Kidney (tissue), 13 donors: ENCODE measurements at regions not wholly inside any gene's neighbourhood (a gene's known extent, or its start where the extent isn't known, plus 50 kb on each side); places are given as distances from the start of the nearest gene placed in this dataset.
"Not testable (repeated sequence)": the region's sequence is repeated elsewhere in the genome, so short reads cannot be mapped to it uniquely, and the experiment has no call there.

Source experiments
- DNase-seq, 5 donors: peaks; one replicate each; pipeline ENCODE4 v3.0.0-alpha.2; 2013 to 2020
- FAIRE-seq: peaks from 2 replicates; lab custom pipeline; 2012; peaks lifted over from hg19 to GRCh38; lab: Jason Lieb, UNC
- H3K27ac ChIP-seq, 2 donors: one replicate each; pipeline ENCODE4 v1.7.0; 2013; ENCODE audit warnings: low read depth in 2 of 2, low read length in 2 of 2, inconsistent platforms in 1 of 2
- H3K27me3 ChIP-seq: one replicate; pipeline ENCODE4 v1.7.1; 2013; ENCODE audit warnings: low read length, inconsistent platforms; ENCODE audit not compliant: control insufficient read depth, insufficient read depth
- H3K36me3 ChIP-seq, 3 donors: one replicate each; pipeline versions ENCODE4 v1.7.0 to v1.7.1; 2013; ENCODE audit warnings: low read length in 3 of 3, control low read depth in 1 of 3, inconsistent platforms in 1 of 3; ENCODE audit not compliant: insufficient read depth in 3 of 3, control insufficient read depth in 2 of 3
- H3K4me1 ChIP-seq, 3 donors: one replicate each; pipeline versions ENCODE4 v1.7.0 to v1.7.1; 2013; ENCODE audit warnings: low read length in 3 of 3, inconsistent platforms in 1 of 3, low read depth in 1 of 3; ENCODE audit not compliant: control insufficient read depth in 2 of 3, insufficient read depth in 2 of 3
- H3K4me3 ChIP-seq, 3 donors: one replicate each; pipeline versions ENCODE4 v1.7.0 to v1.8.1; 2013; ENCODE audit warnings: low read length in 3 of 3, control low read depth in 1 of 3, inconsistent platforms in 1 of 3
- H3K9ac ChIP-seq, 3 donors: one replicate each; pipeline versions ENCODE4 v1.7.0 to v1.7.1; 2013; ENCODE audit warnings: low read length in 3 of 3, control low read depth in 1 of 3, inconsistent platforms in 1 of 3
- H3K9me3 ChIP-seq, 3 donors: one replicate each; pipeline versions ENCODE4 v1.7.0 to v1.7.1; 2013; ENCODE audit warnings: low read length in 3 of 3, control low read depth in 1 of 3, inconsistent platforms in 1 of 3; ENCODE audit not compliant: control insufficient read depth in 2 of 3, insufficient read depth in 1 of 3
- CTCF ChIP-seq: IDR thresholded peaks from 3 replicates; pipeline ENCODE4 v1.5.1; 2012; ENCODE audit warnings: mild to moderate bottlenecking, moderate library complexity, borderline replicate concordance; ENCODE audit not compliant: insufficient read depth; ENCODE audit errors: extremely low read depth
- intact Hi-C: fragments of 100-400 bp; cut with DNase I; formaldehyde crosslinking; loops from one replicate; pipeline ENCODE4 v1.11.1; 2022
- donor health status: control.
- donor health status: control.
- donor health status: control.
- donor health status: control.
- donor health status: control.
- donor health status: DM: yes; HTN: yes; CAD: no.
- donor health status: Normal renal cell carcinoma (clear cell type).

GRCh38 chr3:3443482-3443881 lies 264.0 kb upstream of the CRBN start:
- no peak for FAIRE-seq

GRCh38 chr3:3433711-3434110 lies 254.2 kb upstream of the CRBN start:
- Histone ChIP-seq H3K4me3 (no peak overlapping the region), H3K36me3 (no peaks in the 10 kb centered on the region), H3K27me3 (no peaks in the 10 kb centered on the region), H3K4me1 (no peaks in the 10 kb centered on the region), H3K27ac (no peak overlapping the region), H3K9me3 (no peaks in the 10 kb centered on the region), H3K9ac (no peak overlapping the region)
- FAIRE-seq: no peak
- TF ChIP-seq CTCF: no peak
- intact Hi-C loops: no loop called here
- DNase-seq: no peak

More at GRCh38 chr3:3443482-3443881, 264.0 kb upstream of the CRBN start:
- intact Hi-C loops: no loop called here
- no peak for DNase-seq
- Histone ChIP-seq H3K36me3 (no peaks in the 10 kb centered on the region), H3K27ac (no peak overlapping the region), H3K27me3 (no peaks in the 10 kb centered on the region), H3K4me1 (no peaks in the 10 kb centered on the region), H3K4me3 (no peak overlapping the region), H3K9me3 (no peaks in the 10 kb centered on the region), H3K9ac (no peak overlapping the region)
- no peak for TF ChIP-seq CTCF

- Histone ChIP-seq H3K27me3 (no peaks in the 10 kb centered on the region), H3K4me1 (no peaks in the 10 kb centered on the region), H3K9ac (no peak overlapping the region), H3K27ac (no peak overlapping the region), H3K9me3 (no peaks in the 10 kb centered on the region), H3K36me3 (no peaks in the 10 kb centered on the region), H3K4me3 (no peak overlapping the region)
- no peak for FAIRE-seq
- intact Hi-C loops: no loop called here
- DNase-seq: no peak
- TF ChIP-seq CTCF: no peak
Observed at GRCh38 chr3:3429841-3430240, 250.3 kb upstream of the CRBN start.

GRCh38 chr3:3407707-3408106 lies 228.2 kb upstream of the CRBN start:
- H3K36me3 ChIP-seq, intact Hi-C loops, FAIRE-seq: not testable (repeated sequence)

More at GRCh38 chr3:3407707-3408106, 228.2 kb upstream of the CRBN start:
- peak in 1 of 5 donors; percentile 18 for DNase-seq
- H3K9ac ChIP-seq, H3K4me3 ChIP-seq, H3K4me1 ChIP-seq, H3K9me3 ChIP-seq, H3K27me3 ChIP-seq, H3K27ac ChIP-seq: not testable (repeated sequence)
